Ovary (tissue), 3 donors: ENCODE measurements at regions not wholly inside any gene's neighbourhood (a gene's known extent, or its start where the extent isn't known, plus 50 kb on each side); places are given as distances from the start of the nearest gene placed in this dataset.

Experiments
- CTCF ChIP-seq, 3 donors: fragments of 450-650 bp in 2 of 3; fragments of 200-600 bp in 1 of 3; IDR thresholded peaks; one replicate each; pipeline versions ENCODE4 v1.5.1 to v1.8.0; 2016 to 2022; ENCODE audit warnings: antibody characterized with exemption in 3 of 3, mild to moderate bottlenecking in 1 of 3
- POLR2A ChIP-seq: fragments of 450-650 bp; IDR thresholded peaks from one replicate; pipeline ENCODE4 v1.6.1; 2017; ENCODE audit warnings: antibody characterized with exemption, mild to moderate bottlenecking, moderate library complexity
- donor health status: DM: no; HTN: no; CAD: no.

- TF ChIP-seq CTCF (IDR thresholded peaks at IDR 0.05) (no peak), POLR2A (no peak)
Observed at GRCh38 chr5:39955156-39955555, 530.4 kb upstream of the DAB2 start.
